GM12878 (cell line): ENCODE measurements at regions not wholly inside any gene's neighbourhood (a gene's known extent, or its start where the extent isn't known, plus 50 kb on each side); places are given as distances from the start of the nearest gene placed in this dataset.

Experiments used
- ATAC-seq: fragments of 200-7000 bp; cut with Tn5 transposase; 3 replicates; pipeline ENCODE4 v1.9.1; 2020; ENCODE audit warnings: mild to moderate bottlenecking, moderate library complexity
- BruUV-seq: library from RNA; stranded (reverse); fragments of 400-500 nt; replicated peaks from 2 replicates; lab custom pipeline; 2021; lab: Mats Ljungman, UMichigan
- CTCF ChIA-PET: fragments of 300-600 bp; sonication (Branson Sonifier 250); formaldehyde crosslinking; extraction: SDS; loops from one replicate; lab custom pipeline; 2021; ENCODE audit warnings: inconsistent platforms; lab: Yijun Ruan, JAX
- POLR2A ChIA-PET: fragments of 350-600 bp; formaldehyde crosslinking; extraction: SDS; loops from one replicate; lab custom pipeline; 2021; ENCODE audit warnings: inconsistent platforms; lab: Charles Lee
- RAD21 ChIA-PET: fragments of 300-600 bp; sonication (Branson Sonifier 250); formaldehyde crosslinking; loops from one replicate; lab custom pipeline; 2023; ENCODE audit warnings: antibody characterized with exemption; ENCODE audit not compliant: unreplicated experiment; lab: Charles Lee
- SMC1A ChIA-PET: fragments of 300-600 bp; sonication (Branson Sonifier 250); formaldehyde crosslinking; loops from one replicate; lab custom pipeline; 2023; ENCODE audit not compliant: unreplicated experiment, uncharacterized antibody; lab: Charles Lee
- DNase-seq: peaks from one replicate; pipeline ENCODE4 v3.0.0-alpha.2; 2011; ENCODE audit warnings: low read depth, low spot score
- FAIRE-seq: peaks from 3 replicates; lab custom pipeline; 2011; peaks lifted over from hg19 to GRCh38; lab: Jason Lieb, UNC
- H2AFZ ChIP-seq: 2 replicates; pipeline ENCODE4 v1.6.0; 2011; ENCODE audit warnings: low read depth, low read length, control low read depth; ENCODE audit not compliant: control insufficient read depth
- H3K27ac ChIP-seq: 2 replicates; pipeline ENCODE4 v1.5.1; 2011; ENCODE audit warnings: control low read depth; ENCODE audit not compliant: control insufficient read depth, insufficient read depth
- H3K27me3 ChIP-seq, 2 experiments: replicated peaks in 1 of 2; 2 replicates each; pipeline versions ENCODE4 v1.6.0 to v1.6.1; 2011; ENCODE audit warnings: low read length in 1 of 2; ENCODE audit not compliant: control insufficient read depth in 2 of 2, insufficient read depth in 2 of 2
- H3K36me3 ChIP-seq, 2 experiments: 2 replicates each; pipeline ENCODE4 v1.5.1; 2011; ENCODE audit warnings: low read length in 1 of 2; ENCODE audit not compliant: control insufficient read depth in 2 of 2, insufficient read depth in 2 of 2
- H3K4me1 ChIP-seq: 2 replicates; pipeline ENCODE4 v1.6.1; 2011; ENCODE audit warnings: mild to moderate bottlenecking, low read length, moderate library complexity, mixed read lengths; ENCODE audit not compliant: control insufficient read depth, insufficient read depth
- H3K4me2 ChIP-seq: 2 replicates; pipeline ENCODE4 v1.6.0; 2011; ENCODE audit warnings: control low read depth; ENCODE audit not compliant: control insufficient read depth, insufficient read depth
- H3K4me3 ChIP-seq: fragments of 200-600 bp; sonication (generic); 2 replicates; pipeline ENCODE4 v1.5.1; 2016
- H3K79me2 ChIP-seq: 2 replicates; pipeline ENCODE4 v1.6.0; 2011; ENCODE audit warnings: low read length; ENCODE audit not compliant: control insufficient read depth, insufficient read depth
- H3K9ac ChIP-seq: 2 replicates; pipeline ENCODE4 v1.8.0; 2011; ENCODE audit warnings: low read length, control low read depth, mixed read lengths; ENCODE audit not compliant: control insufficient read depth, insufficient read depth
- H3K9me3 ChIP-seq: replicated peaks from 3 replicates; pipeline ENCODE4 v1.5.1; 2011; ENCODE audit warnings: mild to moderate bottlenecking, low read length; ENCODE audit not compliant: control insufficient read depth, insufficient read depth
- H4K20me1 ChIP-seq: 2 replicates; pipeline ENCODE4 v1.6.0; 2011; ENCODE audit not compliant: control insufficient read depth, insufficient read depth
- MTA2 ChIP-seq: fragments of 450-650 bp; IDR thresholded peaks from 2 replicates; pipeline ENCODE4 v1.6.1; 2016; ENCODE audit warnings: low read depth, mild to moderate bottlenecking, moderate library complexity
- RFX5 ChIP-seq: IDR thresholded peaks from 2 replicates; pipeline ENCODE4 v1.6.1; 2011; ENCODE audit warnings: low read depth, low read length, improper control_type of control experiment
- SPI1 ChIP-seq: IDR thresholded peaks from 2 replicates; pipeline ENCODE4 v1.6.1; 2011; ENCODE audit warnings: low read depth, mild to moderate bottlenecking, low read length, moderate library complexity, borderline replicate concordance; ENCODE audit not compliant: insufficient read depth
- STAT1 ChIP-seq: fragments of 450-650 bp; conservative IDR thresholded peaks from 2 replicates; pipeline ENCODE4 v1.6.1; 2014; ENCODE audit warnings: antibody characterized with exemption, mild to moderate bottlenecking
- SUZ12 ChIP-seq: fragments of 200-600 bp; sonication (generic); IDR thresholded peaks from one replicate; pipeline ENCODE4 v1.6.1; 2018; ENCODE audit warnings: antibody characterized with exemption, mild to moderate bottlenecking; ENCODE audit not compliant: unreplicated experiment
- YY1 ChIP-seq: IDR thresholded peaks from 2 replicates; pipeline ENCODE4 v1.6.1; 2011; ENCODE audit warnings: low read depth, mild to moderate bottlenecking, low read length
- ZBED1 ChIP-seq: IDR thresholded peaks from 2 replicates; pipeline ENCODE4 v1.6.1; 2016; ENCODE audit warnings: borderline replicate concordance
- ZSCAN29 ChIP-seq: fragments of 450-650 bp; IDR thresholded peaks from 2 replicates; pipeline ENCODE4 v1.6.1; 2017; ENCODE audit warnings: mild to moderate bottlenecking, moderate library complexity
- WGBS: methylation state at CpG from one replicate; pipeline ENCODE4 v1.1.6; 2016; ENCODE audit warnings: low lambda C conversion rate; ENCODE audit not compliant: insufficient replicate concordance, insufficient coverage; ENCODE audit errors: missing lambda C conversion rate; 5-methylcytosine and 5-hydroxymethylcytosine counted together
- in situ Hi-C: fragments of 300-500 bp; cut with MboI; formaldehyde crosslinking; loops from 9 replicates; pipeline ENCODE4 v1.14.3; 2018; ENCODE audit warnings: mixed read lengths
- intact Hi-C: fragments of 100-400 bp; cut with micrococcal nuclease; formaldehyde crosslinking; loops from one replicate; pipeline ENCODE4 v1.14.2; 2022; ENCODE audit not compliant: unreplicated experiment

- ChIA-PET RAD21 (no interaction called here), POLR2A (interaction anchor here (0.7 to 1.1 kb wide), 2 partner anchors 10 to 125 kb away, joined by 3 read pairs; no protein-coding TSS in a partner anchor), SMC1A (interaction anchor here (0.6 to 15.6 kb wide), 4 partner anchors 9 to 58 kb away, joined by 3 to 255 read pairs (median 4); no protein-coding TSS in a partner anchor), CTCF (interaction anchor here (1.0 to 4.0 kb wide), 3 partner anchors 10 to 13 kb away, joined by 4 to 15 read pairs (median 4); no protein-coding TSS in a partner anchor)
- FAIRE-seq (no peak), DNase-seq (no peak), ATAC-seq (no peak)
- TF ChIP-seq ZSCAN29, result no peak
- Histone ChIP-seq H2AFZ (no peak overlapping the region), H3K27me3 (no peaks in the 10 kb centered on the region), H4K20me1 (no peaks in the 10 kb centered on the region), H3K79me2 (no peaks in the 10 kb centered on the region), H3K9ac (no peak overlapping the region), H3K9me3 (no peaks in the 10 kb centered on the region), H3K36me3 (no peaks in the 10 kb centered on the region), H3K4me1 (no peaks in the 10 kb centered on the region), H3K4me3 (no peak overlapping the region), H3K4me2 (no peak overlapping the region), H3K27ac (no peak overlapping the region)
- intact Hi-C loops (no loop called here), in situ Hi-C loops (no loop called here)
- no TSS peak for BruUV-seq
- 69% methylated on average over 5 of the region's 5 CpGs for WGBS
Measured at GRCh38 chr1:234713859-234714258, 103.9 kb upstream of the IRF2BP2 start.

GRCh38 chr1:234713440-234713839 lies 103.5 kb upstream of the IRF2BP2 start:
- Histone ChIP-seq H4K20me1 (no peaks in the 10 kb centered on the region), H3K4me1 (no peaks in the 10 kb centered on the region), H3K9me3 (no peaks in the 10 kb centered on the region; the same call in 2 of the 3 replicates), H3K4me2 (no peak overlapping the region), H2AFZ (no peak overlapping the region), H3K4me3 (no peak overlapping the region), H3K27ac (no peak overlapping the region), H3K36me3 (no peaks in the 10 kb centered on the region), H3K27me3 (no peaks in the 10 kb centered on the region), H3K9ac (no peak overlapping the region), H3K79me2 (no peaks in the 10 kb centered on the region)
- no peak for FAIRE-seq
- no peak for DNase-seq
- intact Hi-C loops (no loop called here), in situ Hi-C loops (no loop called here)
- BruUV-seq, result no TSS peak
- TF ChIP-seq STAT1, result no peak
- TF ChIP-seq YY1, result no peak
- no peak for TF ChIP-seq MTA2
- no peak for TF ChIP-seq ZBED1
- no peak for TF ChIP-seq RFX5
- no peak for TF ChIP-seq SPI1
- no peak for TF ChIP-seq SUZ12
- ChIA-PET POLR2A (interaction anchor here (1.1 kb wide), 1 partner anchor 11 kb away, joined by 3 read pairs; no protein-coding TSS in a partner anchor), SMC1A (interaction anchor here (0.6 to 15.6 kb wide), 4 partner anchors 11 to 81 kb away, joined by 3 to 255 read pairs (median 3); no protein-coding TSS in a partner anchor), CTCF (interaction anchor here (1.6 to 4.0 kb wide), 2 partner anchors 11 to 12 kb away, joined by 4 to 15 read pairs; no protein-coding TSS in a partner anchor), RAD21 (no interaction called here)
- WGBS, result 84% methylated on average over 11 of the region's 11 CpGs
- no peak for ATAC-seq
